GM19351 (cell line): ENCODE measurements at regions not wholly inside any gene's neighbourhood (a gene's known extent, or its start where the extent isn't known, plus 50 kb on each side); places are given as distances from the start of the nearest gene placed in this dataset.

Experiments used
- ATAC-seq: cut with Tn5 transposase; IDR thresholded peaks from one replicate; pipeline ENCODE4 v1.9.1; 2021; ENCODE audit warnings: mild to moderate bottlenecking, moderate library complexity; ENCODE audit not compliant: unreplicated experiment

DNA sequence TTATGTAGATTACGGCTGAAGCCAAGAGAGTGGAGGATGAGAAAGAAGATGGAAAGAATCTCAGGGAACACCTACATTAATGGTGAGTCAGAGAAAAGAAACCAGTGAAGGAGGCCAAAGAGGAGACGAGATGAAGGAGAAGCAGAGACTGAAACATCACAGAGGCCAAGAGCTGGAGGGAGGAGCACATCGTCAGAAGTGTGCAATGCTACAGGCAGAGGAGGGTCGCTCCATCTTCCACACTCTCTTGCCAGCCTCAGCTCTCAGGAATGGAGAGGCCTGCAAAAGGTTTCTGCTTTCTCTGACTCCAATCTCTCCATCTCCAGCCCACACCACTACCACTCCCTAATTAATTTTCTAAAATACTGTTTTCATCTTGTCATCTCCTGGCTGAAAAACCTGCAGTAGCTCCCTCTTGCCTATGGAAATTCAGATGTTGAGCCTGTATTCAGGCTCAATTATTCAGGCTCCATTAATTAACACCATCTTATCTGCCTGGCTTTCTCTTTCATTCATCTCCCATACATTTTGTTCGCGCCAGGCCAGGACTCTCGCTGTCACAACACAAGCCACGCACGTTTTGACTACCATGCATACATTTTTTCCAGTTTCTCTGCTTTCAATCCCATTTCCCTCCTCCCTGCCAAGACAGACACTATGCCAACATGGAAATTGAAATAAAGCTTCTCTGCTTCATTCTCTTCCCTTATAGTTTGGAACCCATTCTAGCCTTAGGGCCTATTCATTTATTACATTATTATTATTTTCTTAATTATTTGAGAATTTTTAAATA is 165.8 kb downstream of the INHBA start:
- ATAC-seq, result no peak

DNA sequence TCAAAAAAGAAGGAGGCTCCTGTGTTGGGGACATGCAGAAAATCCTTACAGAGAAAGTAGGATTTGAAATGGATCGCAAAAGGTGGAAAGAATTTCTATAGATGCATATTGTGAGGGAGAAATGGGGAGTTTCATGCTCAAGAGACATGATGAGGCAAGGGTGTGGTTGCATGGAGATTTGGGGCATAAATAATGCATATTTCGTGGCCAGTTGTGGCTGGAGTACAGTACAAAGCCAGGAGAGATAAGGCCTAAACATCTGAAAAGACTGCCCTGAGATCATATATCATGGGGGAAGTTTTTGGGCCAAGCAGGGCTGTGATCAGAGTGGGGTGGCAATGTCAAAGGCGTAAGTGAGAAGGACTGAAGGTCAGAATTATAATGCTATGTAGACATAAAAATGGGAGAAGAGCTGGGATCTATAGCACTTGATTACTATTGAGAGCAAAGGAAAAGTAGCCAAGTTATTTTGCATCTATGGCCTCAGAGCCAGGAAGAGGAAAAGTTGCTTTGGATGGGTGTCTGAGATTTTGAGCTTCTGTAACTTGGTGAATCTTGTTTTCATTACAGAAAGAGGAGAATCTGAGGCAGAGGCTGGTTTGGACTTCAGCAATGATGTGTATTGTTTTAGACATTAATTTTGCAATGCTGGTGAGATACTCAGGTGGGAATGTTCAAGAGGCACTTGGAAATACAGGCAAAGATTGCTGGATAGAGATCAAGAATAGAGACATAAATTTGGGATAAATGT is 166.6 kb downstream of the INHBA start:
- ATAC-seq, result no peak

DNA sequence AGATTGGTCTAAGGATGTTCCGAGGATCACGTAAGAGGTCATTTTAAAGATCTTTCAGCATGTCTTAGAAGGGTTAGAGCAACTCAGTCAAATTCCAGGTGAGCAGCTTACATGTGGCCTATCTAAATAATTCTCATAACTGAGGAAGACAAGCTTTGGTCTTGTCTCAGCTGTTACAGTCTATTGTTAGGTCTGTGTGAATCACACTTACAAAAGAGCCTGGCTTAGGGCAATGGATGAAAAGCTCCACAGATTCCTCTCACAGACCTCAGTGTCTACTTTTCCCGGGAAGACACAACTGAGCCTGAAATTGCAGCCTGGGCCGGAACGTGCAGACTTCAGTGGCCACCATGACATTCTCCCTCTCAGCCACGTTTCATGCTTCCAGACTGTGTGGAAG is 173.1 kb downstream of the INHBA start:
- ATAC-seq, result no peak

DNA sequence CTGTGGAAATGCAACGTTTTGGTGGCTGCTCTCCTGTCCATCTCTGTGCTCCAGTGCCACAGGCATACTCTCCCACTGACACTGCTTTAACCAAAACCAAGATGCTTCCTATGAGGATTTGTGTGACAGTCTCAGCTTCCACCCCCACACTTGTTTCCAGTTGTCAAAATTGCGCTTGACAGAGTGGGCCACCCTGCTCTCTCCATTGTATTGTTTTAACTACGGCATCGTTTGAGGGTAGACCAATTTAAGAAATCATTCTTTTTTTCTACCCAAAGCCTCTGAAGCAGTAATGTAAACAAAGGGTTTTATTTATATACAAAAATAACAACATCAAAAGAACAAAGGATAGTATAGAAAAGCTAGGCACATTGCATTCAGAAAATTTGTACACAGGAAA is 178.0 kb downstream of the INHBA start:
- ATAC-seq, result no peak

DNA sequence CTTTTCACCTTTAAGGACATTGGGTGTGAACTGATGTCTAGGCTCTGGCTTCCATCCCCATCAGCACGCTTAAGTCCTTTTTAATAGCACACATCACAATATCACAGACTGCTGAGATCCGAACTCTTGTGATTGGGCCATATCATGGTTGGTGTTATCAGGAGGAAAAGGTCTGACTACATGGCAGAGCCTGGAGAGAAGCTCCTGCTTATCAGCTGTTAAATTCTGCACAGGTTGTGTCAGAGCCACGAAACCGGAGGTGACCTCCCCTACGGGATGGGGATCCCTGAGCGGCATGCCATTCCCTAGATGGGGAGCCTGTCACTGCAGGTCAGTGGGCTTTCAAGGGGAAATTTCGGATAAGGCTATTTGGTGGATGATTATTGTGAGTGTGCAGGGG is 182.4 kb downstream of the INHBA start:
- ATAC-seq, result no peak

DNA sequence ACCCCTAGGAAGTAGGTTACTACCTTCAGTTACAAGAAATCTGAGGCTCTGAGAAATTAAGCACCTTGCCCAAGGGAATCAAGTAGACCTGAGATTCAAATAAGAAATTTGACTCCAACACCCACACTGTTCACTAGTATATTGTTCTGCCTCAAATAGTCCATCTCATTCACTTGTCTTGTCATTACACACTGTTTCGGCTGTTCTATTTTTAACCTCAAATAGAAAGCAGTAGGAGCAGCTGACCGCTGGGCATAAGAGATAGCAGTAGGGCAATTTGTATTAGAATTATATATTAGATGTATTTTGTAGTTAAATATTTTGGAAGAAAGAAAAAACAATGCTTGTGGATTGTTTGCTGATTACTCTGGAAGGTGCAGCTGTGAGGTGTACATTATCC is 185.1 kb downstream of the INHBA start:
- ATAC-seq, result no peak

DNA sequence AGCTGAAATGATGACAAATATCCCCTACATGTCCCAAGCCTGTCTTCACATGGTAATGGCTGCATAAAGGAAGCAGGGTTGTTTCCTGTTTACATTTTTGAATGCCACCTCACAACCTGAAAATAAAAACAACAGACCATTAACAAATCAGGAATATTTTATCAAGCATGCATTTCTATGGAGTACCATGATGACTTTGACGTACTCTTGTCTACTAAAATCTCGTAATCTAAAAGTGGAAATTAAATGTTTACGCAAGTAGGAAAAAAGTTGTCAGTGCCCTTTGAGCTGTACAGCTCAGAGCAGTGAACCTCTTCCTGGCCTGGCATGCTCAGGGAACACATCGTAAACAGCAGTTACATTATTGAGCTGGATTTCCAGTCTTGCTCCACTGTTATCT is 194.1 kb downstream of the INHBA start:
- no peak for ATAC-seq

DNA sequence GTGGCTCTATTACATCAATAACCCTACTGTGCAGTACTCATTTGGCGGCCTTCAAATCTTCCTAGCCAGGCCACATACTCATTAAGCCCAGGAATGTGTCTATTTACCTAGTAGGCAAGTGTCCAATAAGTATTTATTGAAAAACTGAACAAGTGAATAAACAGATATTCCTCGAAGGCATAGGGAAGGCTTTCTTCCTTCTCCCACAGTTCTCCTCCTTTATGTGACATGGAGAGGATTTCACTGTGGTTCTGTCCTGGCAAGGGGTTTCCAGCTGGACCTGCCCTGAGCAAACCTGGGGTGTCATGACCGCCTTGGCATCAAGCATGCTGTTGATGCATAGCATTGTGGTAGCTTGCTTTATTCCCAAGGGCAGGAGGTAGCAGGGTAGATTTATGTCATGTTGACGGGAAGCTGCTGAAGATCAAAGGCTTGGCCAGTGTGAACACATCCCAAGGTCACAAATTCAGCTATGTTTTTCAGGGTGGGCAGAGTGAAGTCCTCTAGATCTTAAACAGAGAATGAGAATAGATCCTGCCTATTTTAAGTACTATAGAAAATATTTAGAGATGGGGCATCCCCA is 195.1 kb downstream of the INHBA start:
- ATAC-seq, result no peak

DNA sequence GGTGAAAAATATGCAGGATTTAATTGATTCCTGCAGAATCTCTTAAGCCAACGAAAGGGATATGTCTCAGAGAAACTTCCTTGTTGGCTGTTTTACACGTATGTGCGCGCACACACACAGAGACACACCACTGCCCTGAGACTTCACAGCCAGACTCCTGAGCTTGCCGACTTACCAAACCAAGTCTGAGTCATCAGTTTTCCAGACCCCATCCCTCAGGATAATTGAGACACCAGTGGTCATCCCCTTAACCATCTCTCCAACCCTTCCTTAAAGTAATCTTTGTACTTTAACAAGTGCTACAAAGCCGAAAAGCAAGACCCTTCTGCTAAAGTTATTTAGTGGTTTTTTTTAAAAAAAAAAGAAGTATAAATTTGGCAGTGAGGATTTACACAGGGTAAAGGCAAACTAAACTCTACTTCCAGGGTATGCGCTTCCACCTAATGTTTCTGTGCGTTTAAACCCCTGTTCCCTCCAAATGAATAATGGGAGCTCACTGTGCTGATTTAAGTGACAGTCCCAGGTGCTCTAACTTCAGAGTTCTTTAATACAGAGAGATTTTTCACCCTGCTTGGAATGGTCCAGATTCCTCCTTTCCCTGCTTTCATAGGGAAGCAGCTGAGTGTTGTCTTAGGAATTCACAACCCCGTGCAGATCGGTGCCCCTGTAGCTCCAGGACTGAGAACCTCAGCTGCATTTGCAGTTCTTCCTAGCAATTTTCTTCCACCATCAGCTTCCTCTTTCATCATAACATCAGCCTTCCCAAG is 198.5 kb downstream of the INHBA start:
- ATAC-seq, result no peak

DNA sequence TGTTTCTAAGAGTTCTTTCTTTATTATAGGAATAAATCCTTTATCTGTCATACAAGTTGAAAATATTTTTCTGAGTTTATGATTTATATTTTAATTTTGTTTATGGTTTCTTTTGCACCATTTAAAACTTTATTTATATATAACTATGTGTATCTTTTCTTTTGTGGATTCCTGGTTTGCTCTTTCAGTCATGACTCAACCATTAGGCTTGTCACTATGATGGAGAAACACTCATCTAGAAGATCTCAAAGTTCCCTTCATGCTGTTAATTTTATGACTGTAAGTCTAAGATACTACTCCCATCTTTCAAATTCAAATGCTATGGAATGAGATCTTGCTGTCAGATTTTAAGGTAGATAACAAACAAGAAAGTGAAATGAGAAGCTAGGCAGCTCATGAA is 199.5 kb downstream of the INHBA start:
- ATAC-seq, result no peak

DNA sequence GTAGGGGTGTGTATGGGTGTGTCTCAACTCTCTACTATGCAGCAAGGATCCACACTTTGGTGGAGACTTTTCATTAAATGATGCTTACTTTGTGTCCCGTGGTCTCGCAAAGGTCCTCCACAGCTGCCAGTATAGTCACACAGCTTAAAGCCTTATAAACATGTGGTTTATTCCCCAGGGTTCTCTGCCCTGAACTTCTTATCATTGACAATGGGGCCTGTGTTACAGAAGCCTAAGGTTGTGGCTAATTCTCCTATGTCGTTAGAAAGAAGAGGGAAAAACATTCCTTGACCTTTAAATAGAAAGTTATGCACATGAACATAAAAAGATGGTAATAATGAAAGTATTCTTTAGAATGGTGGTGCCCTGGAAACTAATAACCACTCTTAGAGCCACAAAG is 201.4 kb downstream of the INHBA start:
- no peak for ATAC-seq

DNA sequence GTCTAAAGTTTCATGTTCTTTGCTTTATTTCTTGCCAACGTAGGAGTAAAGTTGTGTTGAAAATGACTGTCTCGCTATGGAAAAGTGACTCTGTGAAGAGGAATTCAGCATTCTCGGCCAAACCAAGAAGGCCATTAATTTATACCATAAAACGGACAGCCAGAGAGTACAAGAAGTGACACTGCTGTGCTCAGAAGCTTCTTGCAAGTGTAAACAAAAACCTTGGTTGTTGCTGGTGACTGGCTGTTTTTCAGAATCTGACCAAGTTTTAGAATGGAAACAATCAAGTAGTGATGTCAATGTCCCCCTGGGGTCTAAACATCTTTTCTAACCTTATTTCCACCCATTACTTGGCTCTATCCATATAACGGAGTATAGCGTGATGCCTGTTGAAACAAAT is 201.9 kb downstream of the INHBA start:
- ATAC-seq, result no peak

DNA sequence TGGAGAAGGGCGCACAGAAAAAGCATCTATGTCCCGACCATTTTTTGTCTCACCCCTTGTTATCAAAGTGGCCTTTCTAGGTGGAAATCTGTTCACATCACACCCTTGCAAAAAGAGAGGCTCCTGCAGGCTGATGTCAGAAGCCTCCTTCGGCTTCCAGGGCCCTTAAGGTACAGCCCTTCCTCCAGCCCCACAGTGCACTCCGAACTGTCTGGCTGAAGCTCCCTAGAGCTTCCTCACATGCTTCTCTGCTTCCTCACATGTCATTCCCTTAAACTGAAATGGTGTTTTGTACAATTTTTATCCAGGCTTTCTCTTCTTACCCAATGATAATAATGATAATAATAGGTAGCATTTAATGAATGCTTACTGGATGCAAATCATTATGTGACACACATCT is 210.3 kb downstream of the INHBA start:
- ATAC-seq, result no peak

DNA sequence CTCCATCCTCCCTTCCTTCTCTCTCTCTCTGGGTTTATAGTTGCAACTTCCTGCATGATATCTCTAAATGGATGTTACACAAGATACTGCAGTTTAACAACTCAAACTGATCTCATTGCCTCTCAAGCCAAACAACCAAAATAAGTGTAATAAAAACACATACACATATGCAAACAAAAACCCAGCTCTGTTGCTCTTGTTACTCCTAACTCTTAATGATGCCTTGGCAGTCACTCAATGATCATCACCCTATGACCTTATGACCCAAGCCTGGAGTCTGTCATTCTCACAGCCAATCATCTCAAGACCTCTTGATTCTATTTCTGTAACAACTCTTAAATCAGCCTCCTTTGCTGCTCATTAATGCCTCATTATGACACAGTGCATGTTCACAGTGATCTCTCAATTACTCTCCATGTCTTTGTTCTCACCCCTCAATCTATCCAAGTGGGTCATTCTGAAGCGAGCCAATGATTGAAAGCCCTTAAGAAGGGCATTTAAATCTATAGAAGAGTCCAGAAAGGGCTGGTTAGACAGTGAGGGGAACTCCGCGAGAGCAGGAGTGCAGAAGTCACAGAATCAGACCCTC is 210.9 kb downstream of the INHBA start:
- ATAC-seq, result no peak

DNA sequence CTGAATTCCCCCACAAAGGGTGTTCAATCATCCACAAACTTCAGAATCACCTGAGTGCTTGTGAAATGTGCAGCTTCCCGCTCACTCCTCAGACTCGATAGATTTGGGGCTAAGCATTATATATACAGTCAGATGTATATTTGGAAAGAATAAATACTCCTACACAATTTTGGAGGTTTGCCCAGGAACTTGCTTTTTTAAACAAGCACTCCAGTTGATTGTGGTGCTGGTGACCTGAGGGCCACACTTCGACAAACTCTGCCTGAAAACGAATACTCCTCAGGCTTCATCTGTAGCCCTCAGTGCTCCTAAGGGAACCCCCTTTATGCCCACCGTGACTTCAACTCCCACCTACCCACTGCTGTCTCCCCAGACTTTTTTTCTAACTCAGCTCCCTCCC is 211.6 kb downstream of the INHBA start:
- ATAC-seq, result no peak

DNA sequence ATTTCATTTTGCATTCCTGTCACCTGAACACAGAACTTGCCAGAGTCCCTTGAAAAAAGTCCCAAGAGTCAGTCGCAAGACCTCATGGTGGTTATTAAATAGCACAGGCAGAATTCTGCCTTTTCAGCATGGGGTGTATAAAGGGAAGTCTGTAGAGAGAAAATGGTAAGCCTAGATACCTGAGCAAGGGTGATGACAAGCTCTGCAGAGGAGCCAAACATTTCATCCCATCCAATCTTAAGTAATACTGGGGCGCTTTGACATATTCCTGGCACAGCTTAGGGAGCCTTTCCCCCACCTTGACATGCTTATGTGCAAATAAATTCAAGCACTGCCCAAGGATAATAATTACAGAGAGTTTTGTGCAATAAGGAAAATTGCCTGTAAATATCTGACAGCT is 213.0 kb downstream of the INHBA start:
- ATAC-seq, result no peak

DNA sequence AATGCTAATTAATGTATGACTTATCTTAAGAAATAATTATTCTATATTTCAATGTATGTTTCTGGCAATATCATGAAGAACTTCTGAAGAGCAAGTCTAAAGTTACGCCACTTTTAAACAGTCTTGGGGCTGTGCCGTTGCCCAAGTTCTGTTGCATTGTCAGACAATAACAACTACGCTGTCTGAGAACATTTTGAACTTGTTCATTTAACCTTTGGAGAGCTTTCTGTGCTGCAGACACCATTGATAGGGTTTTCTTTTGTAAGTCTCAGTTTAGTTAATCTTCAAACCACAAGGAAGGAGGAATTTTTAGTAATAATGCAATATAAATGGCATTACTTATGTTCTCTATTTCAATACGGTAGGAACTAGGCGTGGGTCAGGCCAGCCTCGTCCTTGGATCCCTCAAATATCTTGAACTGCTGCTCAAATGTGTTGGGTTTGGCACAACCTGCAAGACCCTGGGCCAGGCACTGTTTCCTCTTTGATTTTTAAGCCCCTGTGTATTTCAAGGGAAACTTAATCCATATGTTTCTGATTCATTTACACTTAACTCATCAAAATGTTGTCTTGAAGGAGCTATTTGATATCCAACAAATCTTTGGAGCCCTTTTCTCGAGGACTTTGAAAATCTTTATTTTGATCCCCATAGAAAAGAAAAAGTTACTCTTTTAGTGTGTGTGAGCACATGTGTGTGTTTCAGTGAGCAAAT is 215.5 kb downstream of the INHBA start:
- no peak for ATAC-seq

DNA sequence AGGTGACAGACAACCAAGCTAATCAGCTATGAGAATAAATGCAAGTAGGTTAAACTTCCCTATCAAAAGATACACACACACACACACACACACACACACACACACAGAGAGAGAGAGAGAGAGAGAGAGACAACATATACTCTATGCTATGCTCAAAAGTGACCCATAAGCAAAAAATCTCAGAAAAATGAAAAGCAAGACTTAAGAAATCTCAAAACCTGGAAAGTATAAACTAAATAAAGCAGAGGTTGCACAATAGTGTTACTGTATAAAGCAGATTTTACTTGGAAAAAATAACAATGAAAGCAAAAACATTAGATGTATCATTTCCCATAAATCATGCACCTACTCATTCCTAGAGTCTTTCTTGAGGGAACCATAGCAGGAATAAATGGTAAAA is 221.5 kb downstream of the INHBA start:
- no peak for ATAC-seq

DNA sequence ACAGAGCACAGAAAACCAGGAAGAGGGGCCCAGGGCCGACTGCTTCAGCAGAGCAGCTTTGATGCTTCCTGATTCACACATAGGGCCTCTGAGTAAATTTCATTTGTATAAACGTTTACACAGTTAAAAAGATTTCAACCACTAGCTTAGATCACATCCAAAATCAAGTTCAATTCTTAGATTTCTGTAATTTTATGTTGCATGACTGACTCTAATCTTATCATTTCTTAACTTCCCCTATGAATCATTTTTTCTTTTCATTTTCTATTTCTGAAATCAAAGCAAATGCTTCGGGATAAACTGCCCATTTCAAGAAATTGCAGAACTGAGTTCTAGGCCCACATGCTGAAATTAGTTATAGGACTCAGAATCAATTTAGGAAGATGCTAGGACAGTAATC is 224.7 kb downstream of the INHBA start:
- no peak for ATAC-seq

DNA sequence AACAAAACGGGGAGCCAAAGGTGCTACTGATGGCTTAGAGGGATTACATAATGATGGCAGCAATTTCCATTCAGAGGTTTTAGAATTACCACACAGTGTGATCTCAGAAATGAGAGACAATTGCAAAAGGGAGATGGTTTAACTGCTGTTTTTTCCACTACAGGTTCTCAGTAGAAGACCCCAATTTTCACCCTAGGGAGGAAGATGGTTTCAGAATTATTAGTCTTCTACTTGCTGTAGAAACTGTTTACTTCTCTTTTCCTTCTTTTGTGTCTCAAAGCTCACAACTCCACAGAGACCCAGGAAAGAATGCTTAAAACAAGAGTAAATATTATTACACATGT is 226.5 kb downstream of the INHBA start:
- ATAC-seq, result peak; percentile 45
